HG03521 (cell line): ENCODE measurements at regions not wholly inside any gene's neighbourhood (a gene's known extent, or its start where the extent isn't known, plus 50 kb on each side); places are given as distances from the start of the nearest gene placed in this dataset.

Experiments
- ATAC-seq: cut with Tn5 transposase; IDR thresholded peaks from one replicate; pipeline ENCODE4 v1.9.1; 2021; ENCODE audit warnings: mild to moderate bottlenecking, moderate library complexity; ENCODE audit not compliant: unreplicated experiment

DNA sequence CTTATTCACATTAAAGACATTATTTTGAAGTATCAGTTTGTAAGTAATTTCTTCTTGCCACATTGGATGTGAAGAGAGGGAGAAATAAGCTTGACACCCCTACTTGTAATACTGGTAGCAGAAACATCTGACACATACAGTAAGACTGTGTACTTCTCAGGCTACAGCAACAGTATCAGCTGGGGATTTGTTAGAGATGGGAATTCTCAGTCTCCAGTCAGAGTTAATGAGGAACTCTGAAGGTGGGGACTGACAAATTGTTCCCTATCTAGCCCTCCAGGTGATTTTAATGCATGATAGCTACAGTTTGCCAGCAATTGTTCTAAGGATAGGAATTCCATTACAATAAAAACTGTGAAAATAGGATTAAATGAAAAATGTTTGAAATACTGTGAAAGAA, 524.8 kb downstream of the PRR16 start:
- ATAC-seq = no peak

DNA sequence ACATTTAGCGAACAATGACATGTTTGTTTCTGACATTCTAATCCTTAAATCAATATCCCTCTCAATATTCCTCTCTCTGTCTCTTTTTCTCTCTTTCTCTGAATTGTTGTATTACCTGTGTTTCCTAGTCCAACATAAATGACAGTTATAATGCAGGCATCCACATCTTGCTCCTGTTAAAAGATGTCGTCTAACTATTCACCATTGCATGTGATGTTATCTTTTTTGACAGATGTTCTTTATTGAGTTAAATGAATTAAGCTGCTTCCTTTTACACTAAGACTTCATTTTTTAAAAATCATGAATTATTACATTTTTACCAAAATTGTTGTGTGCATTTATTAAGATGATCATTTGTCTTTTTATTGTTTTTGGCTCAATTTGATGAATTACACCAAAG, 527.5 kb downstream of the PRR16 start:
- ATAC-seq = no peak

DNA sequence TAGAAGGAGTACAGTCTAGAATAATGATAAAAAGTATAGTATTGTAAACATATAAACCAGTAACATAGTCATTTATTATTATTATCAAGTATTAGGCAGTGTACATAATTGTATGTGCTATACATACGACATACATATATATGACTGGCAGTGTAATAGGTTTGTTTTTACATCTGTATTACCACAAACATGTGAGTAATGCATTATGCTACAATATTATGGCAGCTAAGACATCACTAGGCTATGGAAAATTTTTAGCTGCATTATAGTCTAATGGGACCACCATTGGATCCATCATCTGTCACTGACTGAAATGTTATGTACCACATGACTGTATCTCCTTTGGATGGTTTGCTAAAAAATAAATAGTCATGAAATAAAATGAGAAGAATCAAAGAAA, 530.0 kb downstream of the PRR16 start:
- no peak for ATAC-seq

DNA sequence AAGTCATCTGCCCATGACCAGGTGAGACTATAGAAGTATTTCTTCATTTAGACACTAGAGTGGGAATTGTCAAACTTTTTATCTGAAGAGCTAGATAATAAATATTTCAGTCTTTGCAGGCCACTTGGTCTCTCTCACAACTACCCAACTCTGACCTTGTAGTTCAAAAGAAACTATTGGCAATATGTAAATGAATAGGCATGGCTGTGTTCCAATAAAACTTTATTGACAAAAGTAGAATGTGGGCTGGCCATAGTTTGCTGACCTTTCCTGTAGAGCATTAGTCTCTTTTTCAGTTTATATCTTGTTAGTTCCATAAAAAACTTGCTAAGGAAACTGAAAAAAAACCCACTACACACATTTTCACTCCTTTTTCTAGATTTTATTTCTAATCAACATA, 535.5 kb downstream of the PRR16 start:
- no peak for ATAC-seq

DNA sequence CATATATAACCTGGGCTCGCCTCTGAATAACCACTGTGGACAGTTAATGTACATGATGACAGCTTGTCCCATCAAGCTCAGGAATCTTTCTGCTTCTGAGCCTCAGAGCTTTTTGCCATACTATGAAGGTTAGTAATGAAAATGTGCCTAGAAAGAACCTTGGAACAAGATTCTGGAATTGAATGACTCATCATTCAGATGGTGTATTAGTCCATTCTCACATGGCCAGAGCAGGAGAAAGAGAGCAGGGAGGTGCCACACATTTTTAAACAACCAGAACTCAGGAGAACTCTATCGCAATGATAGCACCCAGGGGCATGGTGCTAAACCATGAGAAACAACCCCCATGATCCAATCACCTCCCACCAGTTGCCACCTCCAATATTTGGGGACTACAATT, 542.1 kb downstream of the PRR16 start:
- ATAC-seq = no peak

DNA sequence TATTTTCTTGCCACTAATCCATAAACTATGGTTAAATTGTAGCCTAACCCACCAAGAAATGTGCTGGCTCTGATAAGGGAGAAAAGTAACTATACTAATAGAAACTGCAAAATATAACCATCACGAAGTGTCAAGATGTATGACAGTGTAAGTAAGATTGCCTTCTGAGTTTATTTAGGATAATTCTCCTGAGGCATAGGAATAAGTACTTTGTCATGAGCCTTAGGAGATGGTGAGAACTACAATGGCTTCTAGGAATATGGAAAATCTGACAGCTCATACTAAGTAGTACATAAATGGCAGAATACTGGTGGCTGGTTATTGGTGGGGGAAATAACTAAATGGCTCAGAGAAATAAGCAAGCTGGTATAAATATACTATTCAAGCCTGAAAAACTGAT, 543.9 kb downstream of the PRR16 start:
- no peak for ATAC-seq

DNA sequence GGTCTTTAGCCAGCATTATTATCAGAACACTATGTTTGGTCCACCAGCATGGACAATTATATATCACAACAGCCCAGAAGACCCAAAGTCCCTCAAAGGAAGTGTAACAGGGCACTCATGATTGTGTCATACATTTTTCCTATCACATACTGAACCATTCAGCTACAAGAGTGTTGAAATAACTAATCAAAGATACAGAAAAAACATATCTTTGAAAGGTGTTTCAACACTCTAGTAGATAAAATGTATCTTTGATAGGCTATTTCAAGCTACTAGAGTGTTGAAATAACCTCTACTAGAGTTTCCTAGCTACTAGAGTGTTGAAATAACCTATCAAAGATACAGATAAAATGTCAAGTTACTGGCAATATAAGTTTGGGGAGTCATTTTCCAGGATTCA, 545.0 kb downstream of the PRR16 start:
- no peak for ATAC-seq

DNA sequence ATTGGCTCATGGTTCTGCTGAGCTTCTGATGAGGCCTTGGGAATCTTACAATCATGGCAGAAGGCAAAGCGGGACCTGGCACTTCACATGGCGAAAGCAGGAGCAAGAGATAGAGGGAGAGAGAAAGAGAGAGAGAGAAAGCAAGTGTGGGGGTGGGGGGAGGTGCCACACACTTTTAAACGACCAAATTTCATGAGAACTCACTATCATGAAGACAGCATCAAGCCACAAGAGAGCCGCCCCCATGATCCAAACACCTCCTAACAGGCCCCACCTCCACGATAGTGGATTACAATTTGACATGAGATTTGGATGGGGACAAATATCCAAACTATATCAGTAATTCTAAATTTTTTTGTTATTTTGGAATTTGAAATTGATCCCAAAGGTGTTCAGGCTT, 553.9 kb downstream of the PRR16 start:
- ATAC-seq = no peak

DNA sequence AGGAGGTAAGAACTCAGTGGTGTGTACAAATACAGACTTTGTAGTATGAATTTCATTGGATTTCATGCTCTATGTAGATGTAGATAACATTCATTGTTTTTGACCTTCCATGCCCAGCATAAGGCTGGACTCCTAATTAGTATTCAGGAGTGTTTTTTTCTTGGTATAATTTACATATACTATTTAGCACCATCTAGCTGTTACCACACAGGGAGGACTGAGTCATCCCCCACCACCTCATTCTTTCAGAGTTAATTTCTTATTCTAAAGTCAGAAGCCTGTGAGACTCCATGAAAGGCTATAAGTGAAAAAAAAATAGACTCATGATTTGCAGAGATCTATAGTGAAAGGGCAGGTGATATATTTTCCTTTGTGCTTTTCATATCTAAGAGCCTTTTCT, 555.0 kb downstream of the PRR16 start:
- no peak for ATAC-seq

DNA sequence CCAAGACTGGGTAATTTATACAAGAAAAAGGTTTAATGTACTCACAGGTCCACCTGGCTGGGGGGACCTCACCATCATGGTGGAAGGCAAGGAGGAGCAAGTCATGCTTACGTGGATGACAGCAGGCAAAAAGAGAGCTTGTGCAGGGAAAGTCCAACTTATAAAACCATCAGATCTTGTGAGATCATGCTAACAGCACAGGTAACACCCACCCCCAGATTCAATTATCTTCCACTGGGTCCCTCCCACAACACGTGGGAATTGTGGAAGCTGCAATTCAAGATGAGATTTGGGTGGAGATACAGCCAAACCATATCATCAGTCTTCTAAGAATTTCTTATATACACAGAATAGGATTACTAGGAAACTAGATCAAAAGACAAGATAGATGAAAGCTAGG, 555.6 kb downstream of the PRR16 start:
- ATAC-seq = no peak

DNA sequence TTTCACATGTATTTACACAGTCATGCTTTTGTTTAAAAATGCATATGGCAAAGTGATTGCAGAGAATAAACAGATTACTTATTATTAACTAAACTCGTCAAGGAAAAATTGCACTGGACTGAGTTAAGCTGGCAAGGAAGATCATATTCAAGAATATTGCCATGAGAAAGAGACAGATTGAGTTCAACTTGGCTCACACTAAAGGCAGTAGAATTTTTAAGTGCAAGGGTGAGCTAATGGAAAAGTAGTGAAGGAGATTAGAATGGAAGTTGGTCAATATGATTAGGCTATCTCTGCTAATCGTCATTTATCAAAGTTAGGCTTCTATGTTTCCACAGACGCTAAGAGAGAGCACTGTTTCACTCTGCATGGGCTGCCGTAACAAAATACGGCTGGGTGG, 557.6 kb downstream of the PRR16 start:
- no peak for ATAC-seq

DNA sequence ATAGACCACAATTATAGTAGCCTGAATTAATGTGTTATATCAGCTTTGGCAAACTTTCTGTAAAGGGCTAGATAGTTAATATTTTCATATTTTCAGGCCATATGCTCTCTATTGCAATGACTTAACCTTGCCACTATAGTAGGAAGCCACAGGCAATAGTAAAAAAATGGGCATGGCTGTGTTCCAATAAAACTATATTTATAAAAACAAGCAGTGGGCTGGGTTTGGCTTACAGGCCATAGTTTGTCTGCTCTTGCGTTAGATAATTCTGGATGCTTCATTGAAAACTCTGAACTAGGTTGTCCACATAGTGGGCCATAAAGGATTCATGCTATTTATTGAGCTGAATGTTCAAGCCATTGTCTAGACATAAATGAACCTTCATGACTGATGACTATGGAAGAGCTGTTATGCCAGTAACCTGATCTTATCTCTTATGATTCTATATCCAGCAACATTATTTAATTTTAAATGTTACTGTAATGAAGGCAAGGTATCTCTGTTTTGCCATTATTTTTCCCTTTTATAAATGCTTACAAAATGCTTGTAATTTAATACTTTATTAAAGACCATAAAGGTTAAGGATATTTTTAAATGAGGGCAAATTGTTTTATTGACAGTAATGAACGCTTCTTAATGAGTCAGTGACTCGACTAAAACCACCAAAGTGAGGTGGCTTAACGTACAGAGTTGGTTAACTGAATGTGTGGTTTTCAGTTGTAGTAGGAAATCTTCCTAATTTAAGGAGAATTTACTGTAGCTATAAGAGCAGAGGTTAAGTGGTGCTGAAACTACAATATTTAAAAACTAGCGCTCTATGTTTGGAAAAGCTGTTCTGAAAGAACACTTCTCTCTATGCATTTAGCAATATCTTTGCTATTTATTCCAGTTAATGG, 560.6 kb downstream of the PRR16 start:
- no peak for ATAC-seq

DNA sequence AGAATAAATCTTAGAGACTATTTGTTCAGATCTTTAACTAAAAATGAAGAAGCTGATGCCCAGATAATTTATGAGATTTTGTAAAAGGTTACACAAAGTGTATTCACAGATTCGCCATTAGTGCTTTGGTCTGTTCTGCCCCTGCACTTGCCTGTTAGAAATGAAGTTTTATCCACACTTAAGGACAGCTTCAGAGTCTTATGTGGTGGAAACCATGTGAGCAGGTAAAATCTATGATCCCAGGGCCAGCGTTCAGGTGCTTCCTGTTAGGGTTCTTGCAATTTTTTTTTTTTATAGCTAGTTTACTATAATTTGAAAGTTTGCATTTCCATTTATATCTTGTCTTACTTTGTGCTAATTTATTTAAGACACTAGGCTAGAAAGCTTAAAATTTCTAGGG, 561.6 kb downstream of the PRR16 start:
- ATAC-seq = no peak

DNA sequence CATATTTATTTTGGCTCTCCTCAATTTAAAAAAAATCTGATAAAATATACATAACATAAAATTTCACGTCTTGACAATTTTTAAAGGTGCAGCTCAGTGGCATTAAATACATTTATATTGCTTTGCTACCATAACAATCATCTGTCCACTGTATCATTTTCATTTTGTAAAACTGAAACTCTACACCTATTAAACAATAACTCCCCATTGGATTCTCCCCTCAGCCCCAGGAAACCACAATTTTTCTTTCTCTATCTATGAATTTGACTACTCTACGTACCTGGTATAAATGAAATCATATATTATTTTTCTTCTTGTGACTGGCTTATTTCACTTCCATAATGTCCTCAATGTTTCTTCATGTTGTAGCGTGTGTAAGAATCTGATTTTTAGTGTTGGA, 563.5 kb downstream of the PRR16 start:
- peak; percentile 56 for ATAC-seq

DNA sequence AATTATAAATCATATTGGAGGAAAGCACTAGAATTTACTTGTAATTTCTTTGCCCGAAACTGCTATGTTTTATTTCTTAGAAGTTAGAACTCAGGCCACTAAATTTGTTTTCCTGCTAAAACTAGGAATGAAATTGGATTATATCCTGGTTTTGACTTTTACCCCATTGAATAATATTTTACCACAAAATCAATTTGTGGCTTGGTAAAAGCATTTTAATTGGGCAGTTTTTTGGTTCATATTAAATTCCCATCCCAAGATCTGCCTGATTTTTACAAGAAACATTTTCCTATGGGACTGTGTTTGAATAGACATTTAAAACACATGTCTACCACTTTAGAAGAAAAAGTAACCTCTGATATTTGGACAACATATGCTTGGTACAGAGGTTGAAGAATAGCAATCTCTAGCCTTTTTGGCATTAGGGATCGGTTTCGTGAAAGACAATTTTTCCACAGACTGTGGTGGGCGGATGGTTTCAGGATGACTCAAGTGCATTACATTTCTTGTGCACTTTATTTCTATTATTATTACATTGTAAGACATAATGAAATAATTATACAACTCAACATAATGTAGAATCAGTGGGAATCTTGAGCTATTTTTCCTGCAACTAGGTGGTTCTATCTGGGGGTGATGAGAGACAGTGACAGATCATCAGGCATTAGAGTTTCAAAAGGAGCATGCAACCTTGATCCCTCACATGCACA, 565.6 kb downstream of the PRR16 start:
- ATAC-seq = no peak

DNA sequence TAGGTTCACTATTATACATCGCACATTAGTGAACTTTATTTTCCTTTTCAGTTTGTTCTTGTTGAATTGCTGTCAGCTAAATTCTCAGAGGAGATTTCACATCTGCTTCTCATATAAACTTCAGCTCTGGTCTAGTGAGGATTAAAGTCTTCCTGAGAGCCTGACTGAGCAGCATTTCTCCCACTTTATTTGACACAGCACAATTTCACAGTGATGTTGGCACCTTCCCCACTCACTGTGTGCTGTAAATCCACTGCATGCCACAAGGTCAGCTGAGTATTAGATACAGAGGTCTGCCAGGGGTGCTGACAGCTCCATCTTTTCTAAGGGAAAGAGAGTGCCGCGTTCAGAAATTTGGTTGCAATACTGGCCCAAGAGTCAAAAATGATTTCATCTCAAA, 567.4 kb downstream of the PRR16 start:
- no peak for ATAC-seq

DNA sequence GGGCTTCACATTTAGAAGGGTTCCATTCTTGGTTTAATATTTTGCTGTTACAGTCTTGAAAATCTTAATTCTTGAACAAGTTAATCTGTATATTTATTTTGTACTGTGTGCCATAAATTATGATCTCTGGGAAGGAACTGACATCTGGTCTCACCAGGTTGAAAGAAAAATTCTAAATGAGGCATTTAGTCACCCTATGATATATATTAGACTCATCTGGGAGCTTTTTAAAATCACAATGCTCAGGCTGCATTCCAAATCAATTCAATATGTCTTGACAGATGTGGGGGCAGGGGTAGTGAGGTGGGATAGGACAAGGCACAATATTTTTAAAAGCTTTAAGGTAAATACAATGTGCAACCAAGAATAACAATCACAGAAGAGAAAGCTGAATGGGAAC, 569.2 kb downstream of the PRR16 start:
- no peak for ATAC-seq

DNA sequence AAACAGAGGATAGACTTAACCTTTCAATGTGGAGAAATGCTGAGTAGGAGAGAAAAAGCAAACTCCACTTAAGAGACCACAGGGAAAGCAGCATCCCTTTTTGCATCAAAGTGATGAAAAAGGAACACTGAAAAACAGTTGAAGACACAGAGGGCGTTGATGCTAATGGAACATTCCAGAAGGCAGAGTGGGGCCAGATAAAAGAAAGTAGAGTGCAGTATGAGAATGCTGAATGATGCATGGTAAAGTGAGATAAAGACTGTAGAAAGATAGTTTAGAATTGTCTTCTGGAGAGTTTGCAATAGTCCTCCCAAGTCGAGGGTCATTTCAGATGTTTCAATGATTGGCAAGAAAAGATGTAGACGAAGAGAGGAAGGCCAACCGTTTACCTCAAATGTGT, 574.3 kb downstream of the PRR16 start:
- ATAC-seq = no peak

DNA sequence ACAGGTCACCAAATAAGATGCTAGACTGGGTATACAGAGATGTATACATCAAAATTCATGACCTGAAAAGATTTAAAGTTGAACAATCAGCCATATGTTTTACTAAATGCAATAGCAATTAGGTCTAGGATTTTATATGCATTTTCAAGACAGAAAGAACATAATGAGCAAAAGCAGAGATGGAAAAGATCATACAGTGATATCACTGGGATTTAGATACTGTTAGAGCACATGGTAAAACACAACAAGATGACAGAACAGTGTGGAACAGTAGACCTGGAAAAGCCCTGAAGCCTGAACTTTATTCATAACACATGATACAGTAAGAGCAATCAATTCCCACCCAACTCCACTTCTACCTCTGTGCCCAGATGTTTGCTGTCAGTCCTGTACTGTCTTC, 585.9 kb downstream of the PRR16 start:
- no peak for ATAC-seq

DNA sequence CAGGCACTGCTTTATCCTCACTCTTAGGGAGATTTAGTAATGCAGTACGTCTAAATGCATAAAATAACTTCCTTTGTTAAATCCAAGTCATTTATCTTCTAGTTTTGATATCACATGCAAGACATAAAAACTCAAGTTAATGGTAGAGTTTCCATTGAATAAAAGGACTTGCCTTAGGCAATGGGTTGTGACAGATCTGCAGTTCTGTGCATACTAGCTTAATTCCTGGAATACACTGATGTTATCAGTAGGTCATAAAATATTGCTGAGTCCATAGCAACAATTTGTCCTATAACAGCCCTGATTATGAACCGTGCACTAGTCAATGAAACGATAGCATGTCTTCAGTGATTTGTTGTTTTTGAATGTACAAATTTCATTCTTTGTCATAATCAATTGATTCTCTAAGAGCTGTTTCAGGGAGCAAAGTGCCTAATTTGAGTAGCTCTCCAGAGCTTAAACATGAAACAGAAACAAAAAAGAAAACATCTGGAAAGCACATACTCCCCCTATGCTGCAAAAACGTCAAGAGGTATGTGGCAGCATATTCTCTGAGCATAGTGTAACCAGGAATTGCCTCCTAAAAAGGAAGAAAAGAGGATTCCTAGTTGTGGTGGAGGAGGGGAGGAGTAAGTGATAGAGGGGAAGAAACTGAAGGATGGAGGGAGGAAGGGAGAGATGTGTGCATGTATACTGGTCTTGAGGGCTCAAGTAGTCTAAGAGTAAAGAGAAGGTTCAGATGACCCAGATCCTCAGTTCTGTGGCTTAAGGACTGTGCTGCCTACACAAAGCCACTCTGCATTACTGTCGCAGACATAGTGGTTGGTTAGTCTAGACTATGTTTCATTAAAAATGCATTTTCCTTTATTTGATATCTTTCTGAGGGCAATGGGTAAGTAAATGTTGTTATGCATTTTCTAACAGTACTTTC, 589.2 kb downstream of the PRR16 start:
- no peak for ATAC-seq

DNA sequence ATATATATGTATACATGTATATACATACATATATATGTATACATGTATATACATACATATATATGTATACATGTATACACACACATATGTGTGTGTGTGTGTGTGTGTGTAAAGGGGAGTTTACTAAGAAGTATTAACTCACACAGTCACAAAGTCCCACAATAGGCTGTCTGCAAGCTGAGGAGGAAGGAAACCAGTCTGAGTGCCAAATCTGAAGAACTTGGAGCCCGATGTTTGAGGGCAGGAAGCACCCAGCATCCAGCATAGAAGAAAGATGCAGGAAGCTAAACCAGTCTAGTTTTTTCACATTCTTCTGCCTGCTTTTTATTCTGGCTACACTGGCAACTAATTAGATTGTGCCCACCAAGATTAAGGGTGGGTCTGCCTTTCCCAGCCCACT, 591.5 kb downstream of the PRR16 start:
- ATAC-seq = no peak
